ENCODE measurements at regions not wholly inside any gene's neighbourhood (a gene's known extent, or its start where the extent isn't known, plus 50 kb on each side); places are given as distances from the start of the nearest gene placed in this dataset.

GRCh38 chr5:88557131-88557530, 288.5 kb upstream of the TMEM161B start:
- Histone ChIP-seq H2AK5ac (ENCODE audit: low read depth, low read length) (no peak overlapping the region), H2BK12ac (ENCODE audit: low read depth, low read length) (no peak overlapping the region), H3K4me1 (replicated peaks in 1 of 4; ENCODE audit: control insufficient read depth in 3 of 4, insufficient read depth in 4 of 4, low read length in 3 of 4) (peaks cover 0 to 2% (median 0%) of the 10 kb centered on the region in 4 experiments; a peak in 2 of 7 replicates), H4K91ac (replicated peaks; ENCODE audit: insufficient read length, low read length) (no peak overlapping the region), H3K23me2 (ENCODE audit: low read depth, low read length) (no peaks in the 10 kb centered on the region), H3K23ac (ENCODE audit: insufficient read length) (no peak overlapping the region), H4K20me1 (replicated peaks in 1 of 2; ENCODE audit: control insufficient read depth in 1 of 2, insufficient read depth in 2 of 2, low read length in 2 of 2) (no peaks in the 10 kb centered on the region), H2BK5ac (ENCODE audit: low read depth, low read length) (no peak overlapping the region), H3K79me2 (ENCODE audit: control insufficient read depth in 1 of 2, insufficient read depth in 2 of 2, low read length in 2 of 2) (no peaks in the 10 kb centered on the region), H3K4ac (replicated peaks; ENCODE audit: insufficient read length, low read depth, low read length) (no peak overlapping the region), H2AFZ (ENCODE audit: low read length) (no peak overlapping the region), H3K4me2 (ENCODE audit: insufficient read depth in 1 of 2, low read depth in 2 of 2, low read length in 2 of 2) (no peak overlapping the region), H2BK15ac (ENCODE audit: low read length) (no peak overlapping the region), H4K8ac (ENCODE audit: extremely low read depth, insufficient read depth, low read length) (no peak overlapping the region), H2BK120ac (replicated peaks; ENCODE audit: low read depth, low read length) (no peak overlapping the region), H3K36me3 (ENCODE audit: control insufficient read depth in 2 of 4, insufficient read depth in 4 of 4, low read length in 3 of 4) (no peaks in the 10 kb centered on the region), H3K9me3 (ENCODE audit: insufficient read depth in 2 of 2, low read depth in 1 of 2, low read length in 1 of 2) (no peaks in the 10 kb centered on the region), H3K9ac (replicated peaks in 1 of 4; ENCODE audit: extremely low read depth in 1 of 4, low read depth in 3 of 4, low read length in 3 of 4) (no peak overlapping the region), H3K27ac (ENCODE audit: low read depth, low read length) (no peak overlapping the region), H3K56ac (replicated peaks; ENCODE audit: insufficient read length, low read depth, low read length) (no peak overlapping the region), H3K27me3 (replicated peaks in 1 of 4; ENCODE audit: control insufficient read depth in 3 of 4, extremely low read depth in 1 of 4, insufficient read depth in 3 of 4, low read length in 3 of 4) (no peaks in the 10 kb centered on the region), H3K4me3 (ENCODE audit: extremely low read depth in 1 of 4, insufficient read depth in 2 of 4, low read depth in 3 of 4, low read length in 4 of 4) (no peak overlapping the region), H2BK20ac (ENCODE audit: low read length) (no peak overlapping the region), H4K5ac (ENCODE audit: insufficient read length, low read depth, low read length) (no peak overlapping the region), H3K79me1 (ENCODE audit: low read depth, low read length) (no peaks in the 10 kb centered on the region), H3K14ac (ENCODE audit: insufficient read length) (no peak overlapping the region), H3K18ac (ENCODE audit: extremely low read depth, low read length) (no peak overlapping the region)
- CTCF ChIA-PET (ENCODE audit: partially characterized antibody), result interaction anchor here (1.2 kb wide), 1 partner anchor 134 kb away, joined by 3 read pairs; no protein-coding TSS in a partner anchor
- WGBS, 2 experiments (ENCODE audit: extremely low coverage in 1 of 2, insufficient coverage in 1 of 2, insufficient read length in 1 of 2, insufficient replicate concordance in 2 of 2, low coverage in 1 of 2, low lambda C conversion rate in 2 of 2, missing lambda C conversion rate in 1 of 2), result 90 to 100% methylated on average over 1 to 2 of the region's 2 CpGs
- POLR2A ChIA-PET (ENCODE audit: partially characterized antibody), result no interaction called here
- FAIRE-seq, result no peak
- DNase-seq (ENCODE audit: low read depth in 1 of 2, low spot score in 2 of 2), result no peak
- no peak for TF ChIP-seq CHD1 (IDR thresholded peaks at IDR 0.05; ENCODE audit: low read depth, low read length)
- no peak for TF ChIP-seq ATF3 (IDR thresholded peaks at IDR 0.05; ENCODE audit: insufficient read depth, low read depth, low read length)
- no peak for TF ChIP-seq NRF1 (IDR thresholded peaks at IDR 0.05; ENCODE audit: low read depth, low read length)
- TF ChIP-seq ATF2 (IDR thresholded peaks at IDR 0.05; ENCODE audit: low read length), result no peak
- TF ChIP-seq RAD21 (IDR thresholded peaks at IDR 0.05 in 1 of 2, conservative IDR thresholded peaks at IDR 0.05 in 1 of 2; ENCODE audit: low read depth in 2 of 2, low read length in 2 of 2), result no peak
- no peak for TF ChIP-seq BCL11A (IDR thresholded peaks at IDR 0.05; ENCODE audit: low read depth in 2 of 2, low read length in 2 of 2)
- no peak for TF ChIP-seq TBP (IDR thresholded peaks at IDR 0.05; ENCODE audit: low read depth, low read length)
- no peak for TF ChIP-seq RNF2 (IDR thresholded peaks at IDR 0.05; ENCODE audit: borderline replicate concordance, low read depth, low read length, missing control alignments, poor library complexity, severe bottlenecking)
- TF ChIP-seq TAF1 (IDR thresholded peaks at IDR 0.05; ENCODE audit: low read depth, low read length), result no peak
